Activated CD4-positive, CD25-positive, alpha-beta regulatory T cell treated with anti-CD3 and anti-CD28 coated beads, Interleukin-2, amount 50 U/mL, for 24 hours (primary cell): ENCODE measurements at regions not wholly inside any gene's neighbourhood (a gene's known extent, or its start where the extent isn't known, plus 50 kb on each side); places are given as distances from the start of the nearest gene placed in this dataset.
A peak's percentile ranks its signal among the peaks of the same experiment; 100 is the strongest.
"Not testable (repeated sequence)": the region's sequence is repeated elsewhere in the genome, so short reads cannot be mapped to it uniquely, and the experiment has no call there.

ENCODE experiments used
- ATAC-seq, 2 donors: fragments of 150-1000 bp; cut with Tn5 transposase; one replicate each; pipeline ENCODE4 v1.10.0; 2021; ENCODE audit warnings: mild to moderate bottlenecking in 1 of 2, moderate library complexity in 1 of 2

DNA sequence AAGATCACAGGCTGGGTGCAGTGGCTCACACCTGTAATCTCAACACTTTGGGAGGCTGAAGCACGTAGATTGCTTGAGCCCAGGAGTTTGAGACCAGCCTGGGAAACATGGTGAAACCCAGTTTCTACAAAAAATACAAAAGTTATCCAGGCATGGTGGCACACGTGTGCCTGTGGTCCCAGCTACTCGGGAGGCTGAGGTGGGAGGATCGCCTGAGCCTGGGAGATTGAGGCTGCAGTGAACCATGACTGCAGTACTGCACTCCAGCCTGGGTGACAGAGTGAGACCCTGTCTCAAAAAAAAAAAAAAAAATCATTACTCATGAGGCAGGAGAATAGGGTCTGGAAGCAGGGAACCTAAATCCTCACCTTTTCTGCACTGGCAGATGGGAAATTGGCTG, 79.1 kb upstream of the CLDN5 start:
- ATAC-seq = not testable (repeated sequence)

DNA sequence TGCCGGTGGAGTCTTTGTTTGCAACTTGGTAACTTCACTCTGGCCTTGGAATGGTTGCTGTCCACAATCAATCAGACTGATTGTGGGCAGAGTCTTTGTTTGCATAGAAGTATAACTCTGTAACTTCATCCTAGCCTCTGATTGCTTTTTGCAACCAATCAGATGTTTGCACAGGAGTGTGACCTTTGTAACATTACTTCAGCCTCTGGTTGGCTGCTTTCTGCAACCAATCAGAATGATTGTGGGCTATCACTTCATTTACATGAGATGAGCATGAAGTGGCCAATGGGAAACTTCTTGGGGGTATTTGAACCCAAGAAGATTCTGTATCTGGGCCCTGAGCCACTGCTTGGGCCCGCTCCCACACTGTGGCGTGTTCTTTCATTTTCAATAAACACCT, 79.6 kb upstream of the CLDN5 start:
- ATAC-seq = no peak

DNA sequence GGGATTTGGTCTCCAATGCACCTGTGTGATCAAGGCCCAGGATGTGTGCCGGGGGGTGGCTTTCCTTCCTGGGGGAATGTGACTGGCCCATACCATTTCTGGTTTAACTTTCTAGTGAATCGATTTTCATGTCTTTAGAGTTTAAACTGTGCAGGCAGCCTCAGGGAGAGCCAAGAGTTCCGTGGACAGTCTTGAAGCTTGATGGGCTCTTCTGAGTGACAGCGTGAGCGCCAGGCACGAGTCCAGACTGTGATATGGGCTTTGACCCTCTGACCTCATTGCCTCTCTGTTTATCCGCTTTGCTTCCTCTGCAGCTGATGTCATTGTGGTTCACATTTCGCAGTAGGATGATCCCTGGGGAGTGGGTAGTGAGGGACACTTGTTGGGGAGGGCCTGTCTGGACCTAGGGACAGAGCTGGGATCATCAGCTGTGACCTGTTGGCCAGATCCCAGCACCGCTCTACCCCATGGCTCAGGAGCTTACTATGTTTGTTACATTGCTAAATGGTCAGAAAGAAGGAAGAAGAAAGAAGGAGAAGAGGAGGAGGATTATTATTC, 80.6 kb upstream of the CLDN5 start:
- ATAC-seq = no peak

DNA sequence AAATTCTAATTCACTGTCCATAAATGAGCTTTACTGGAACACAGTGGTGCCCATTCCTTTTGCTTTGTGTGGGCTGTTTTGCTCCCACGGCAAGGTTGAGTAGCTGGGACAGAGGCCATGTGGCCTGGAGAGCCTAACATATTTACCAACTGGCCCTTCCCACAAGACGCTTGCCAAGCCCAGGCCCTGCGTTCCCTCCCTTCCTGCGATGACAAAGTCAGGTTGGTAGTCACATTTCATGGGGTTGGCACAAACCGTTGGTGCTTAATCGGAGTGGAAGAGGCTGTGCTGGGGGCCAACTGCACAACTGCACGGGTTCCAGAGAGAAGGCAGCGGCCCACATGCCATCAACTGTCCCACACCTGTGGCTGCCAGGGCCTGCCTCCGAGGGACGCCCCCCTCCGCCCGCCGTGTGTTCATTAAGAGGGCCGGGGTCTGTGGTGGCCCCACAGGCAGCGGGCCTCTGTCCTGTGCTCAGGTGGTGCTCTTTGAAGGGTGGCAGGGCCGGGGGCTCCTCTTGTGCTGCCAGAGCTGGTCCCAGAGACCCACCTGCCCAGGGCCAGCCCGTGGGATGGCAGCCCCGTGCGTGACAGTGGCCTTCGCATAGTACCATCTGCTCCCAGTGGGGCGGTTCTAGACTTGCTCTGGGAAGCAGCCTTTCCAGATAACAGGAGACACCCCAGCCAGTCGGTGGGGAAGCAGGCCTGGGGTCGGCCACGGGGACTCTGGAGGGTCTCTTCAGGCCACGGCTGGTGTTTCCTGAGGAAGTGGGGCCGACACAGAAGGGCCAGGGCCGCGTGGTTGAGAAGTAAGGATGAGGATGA, 81.5 kb upstream of the CLDN5 start:
- ATAC-seq = no peak

DNA sequence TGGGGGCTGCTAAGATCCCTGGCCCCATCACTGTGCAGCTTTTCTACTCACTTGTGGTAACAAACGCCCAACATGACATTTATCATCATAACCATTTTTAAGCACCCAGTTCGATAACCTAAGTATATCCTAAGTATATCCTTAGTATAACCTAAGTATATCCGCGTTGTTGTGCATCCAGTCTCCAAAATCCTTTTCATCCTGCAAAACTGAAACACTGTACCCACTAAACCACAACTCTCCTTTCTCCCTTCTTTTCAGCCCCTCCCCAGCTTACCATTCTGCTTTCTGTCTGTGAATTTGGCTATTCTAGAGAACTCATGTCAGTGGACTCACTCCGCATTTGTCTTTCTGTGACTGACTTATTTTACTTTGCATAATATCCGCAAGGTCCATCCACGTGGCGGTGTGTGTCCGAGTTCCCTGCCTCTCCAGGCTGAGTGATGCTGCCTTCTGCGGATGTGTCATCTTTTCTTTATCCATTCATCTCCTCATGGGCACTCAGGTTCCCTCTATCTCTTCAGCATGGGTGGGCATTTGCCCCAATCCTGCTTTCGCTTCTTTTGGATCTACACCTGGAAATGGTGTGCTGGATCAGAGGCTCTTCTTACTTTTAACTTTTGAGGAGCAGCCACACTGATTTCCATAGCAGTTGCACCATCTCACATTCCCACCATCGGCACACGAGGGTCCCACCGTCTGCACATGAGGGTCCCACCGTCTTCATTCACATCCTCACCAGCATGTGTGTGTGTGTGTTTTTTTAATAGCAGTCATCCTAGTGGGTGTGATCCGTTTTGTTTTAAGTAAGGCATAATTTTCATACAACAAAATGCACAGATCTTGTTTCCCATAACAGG, 82.4 kb upstream of the CLDN5 start:
- ATAC-seq = no peak

DNA sequence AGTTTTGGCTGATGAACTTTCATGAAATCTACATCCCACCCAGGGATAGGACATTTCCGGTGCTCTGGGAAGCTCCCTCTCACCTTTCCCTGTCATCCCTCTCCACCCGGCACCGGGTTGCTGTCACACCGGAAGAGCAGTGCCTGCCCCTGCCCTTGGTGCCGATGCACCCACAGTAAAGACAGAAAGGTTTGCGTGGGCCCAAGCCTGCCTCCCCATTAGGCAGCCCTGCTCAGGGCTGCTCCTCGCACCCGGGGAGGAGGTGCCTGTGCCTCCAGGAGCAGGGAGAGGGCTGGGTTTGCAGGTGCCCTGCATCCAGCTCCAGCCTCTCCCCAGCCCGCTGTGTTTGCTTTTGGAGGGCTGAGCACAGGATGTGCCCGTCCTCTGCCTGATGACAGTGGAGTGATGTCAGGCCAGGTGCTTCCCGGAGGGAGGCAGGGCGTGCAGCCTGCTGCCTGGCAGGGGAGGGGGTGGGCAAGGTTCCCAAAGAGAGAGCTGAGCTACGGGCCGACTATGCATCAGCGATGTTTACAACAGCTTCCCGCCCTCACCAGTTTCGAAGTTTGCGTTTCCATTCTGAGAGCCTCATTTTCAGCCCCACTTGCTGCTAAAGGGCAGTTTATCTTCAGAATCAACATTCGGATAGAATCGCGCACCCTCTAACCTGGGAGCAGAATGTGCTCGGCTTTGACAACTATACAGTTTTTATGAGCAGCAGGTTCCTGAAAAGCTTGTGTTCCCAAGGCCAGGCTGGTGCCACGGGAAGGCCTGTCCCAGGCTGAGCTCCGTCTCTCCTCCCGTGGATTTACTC, 83.2 kb upstream of the CLDN5 start:
- ATAC-seq = peak; percentile 38 to 47

DNA sequence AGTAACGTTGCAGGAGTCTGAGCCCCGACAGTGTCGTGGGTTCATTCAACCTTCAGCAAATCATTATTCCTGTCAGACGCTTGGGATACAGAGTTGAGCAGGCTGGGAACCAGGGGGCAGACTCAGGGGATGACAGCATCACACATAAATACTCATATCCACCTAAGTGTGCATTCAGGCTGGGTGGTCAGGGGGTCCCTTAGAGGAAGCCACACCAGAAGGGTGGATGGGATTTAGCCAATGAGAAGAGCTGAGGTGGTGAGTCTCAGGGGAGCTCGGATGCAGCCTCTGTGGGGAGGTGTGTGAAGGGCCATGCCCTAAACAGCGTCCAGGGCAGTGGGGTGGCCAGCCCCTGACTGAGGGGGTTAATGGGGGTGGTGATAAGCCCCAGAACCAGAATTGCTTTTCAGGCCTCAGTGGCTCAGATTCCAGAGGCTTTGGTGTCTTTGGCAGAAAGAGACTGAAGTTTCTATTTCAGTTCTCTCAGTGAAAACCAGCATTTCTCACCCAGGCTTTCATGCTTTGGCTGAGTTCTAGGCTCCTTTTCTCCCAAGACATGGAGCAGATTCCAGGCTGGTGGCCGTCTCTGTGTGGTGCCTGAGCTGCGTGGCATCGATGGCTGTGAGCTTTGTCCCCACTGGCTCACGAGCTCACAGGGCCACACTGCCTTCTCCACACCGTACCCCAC, 83.9 kb upstream of the CLDN5 start:
- ATAC-seq = no peak

DNA sequence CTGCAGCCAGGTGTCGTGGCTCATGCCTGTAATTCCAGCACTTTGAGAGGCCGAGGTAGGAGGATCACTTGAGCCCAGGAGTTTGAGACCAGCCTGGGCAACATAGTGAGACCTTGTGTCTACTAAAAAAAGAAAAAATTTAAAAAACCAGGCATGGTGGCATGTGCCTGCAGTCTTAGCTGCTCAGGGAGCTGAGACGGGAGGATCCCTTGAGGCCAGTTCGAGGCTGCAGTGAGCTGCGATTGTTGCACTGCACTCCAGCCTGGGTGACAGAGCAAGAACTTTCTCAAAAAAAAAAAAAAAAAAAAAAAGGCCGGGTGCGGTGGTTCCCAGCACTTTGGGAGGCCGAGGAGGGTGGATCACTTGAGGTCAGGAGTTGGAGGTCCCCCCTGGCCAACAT, 85.5 kb upstream of the CLDN5 start:
- not testable (repeated sequence) for ATAC-seq

DNA sequence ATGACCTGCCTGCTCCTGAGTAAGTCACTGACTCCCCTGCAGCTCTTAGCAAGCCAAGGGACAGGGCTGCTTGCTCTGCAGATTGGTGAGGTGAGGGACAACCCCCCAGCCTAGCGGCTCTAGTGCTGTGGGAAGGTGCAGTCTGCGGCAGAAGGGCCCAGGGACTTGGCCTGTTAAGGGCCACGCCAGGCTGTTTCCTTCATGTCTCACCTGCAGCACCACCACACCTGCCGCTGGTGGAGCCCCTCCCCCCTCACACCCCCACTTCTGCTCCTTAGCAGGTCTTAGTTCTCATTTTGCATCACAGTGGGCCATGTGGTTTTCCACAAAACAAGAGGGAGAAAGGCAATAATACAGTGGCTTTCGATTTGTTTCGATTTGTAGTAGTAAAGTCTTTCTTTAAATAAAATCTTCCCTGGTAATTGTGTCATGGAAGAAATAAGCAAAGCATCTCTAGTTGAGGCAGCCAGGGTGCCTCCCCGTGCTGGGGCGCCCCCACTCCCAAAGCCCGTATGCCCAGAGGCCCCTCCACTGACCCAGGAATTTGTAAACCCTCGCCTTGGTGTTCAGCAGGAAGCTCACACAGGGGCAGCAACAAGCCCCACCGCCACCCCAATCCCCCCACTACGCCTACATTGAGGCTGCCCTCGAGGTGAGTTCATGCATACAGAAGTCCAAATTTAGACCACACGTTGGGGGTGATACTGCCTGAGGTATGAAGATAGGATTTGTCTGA, 86.5 kb upstream of the CLDN5 start:
- ATAC-seq = peak in 1 of 2 donors; percentile 44

DNA sequence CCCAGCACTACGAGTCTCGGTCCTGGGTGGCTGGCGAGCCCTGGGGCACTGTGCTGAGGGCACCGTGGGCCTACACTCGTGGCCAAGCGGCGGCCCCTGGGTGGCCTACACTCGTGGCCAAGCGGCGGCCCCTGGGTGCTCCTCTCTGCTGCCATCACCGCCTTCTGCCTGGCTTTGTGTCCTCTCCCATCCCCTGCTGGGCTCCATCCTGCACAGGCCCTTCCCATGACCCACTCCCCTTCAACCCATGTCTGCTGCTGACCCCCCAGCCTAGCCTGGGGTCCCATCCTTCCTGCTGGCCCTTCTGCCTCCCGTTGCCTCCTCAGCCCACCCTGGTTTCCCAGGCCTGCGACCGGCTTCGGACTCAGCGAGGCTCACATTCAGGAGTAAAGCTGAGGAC, 87.4 kb upstream of the CLDN5 start:
- no peak for ATAC-seq

DNA sequence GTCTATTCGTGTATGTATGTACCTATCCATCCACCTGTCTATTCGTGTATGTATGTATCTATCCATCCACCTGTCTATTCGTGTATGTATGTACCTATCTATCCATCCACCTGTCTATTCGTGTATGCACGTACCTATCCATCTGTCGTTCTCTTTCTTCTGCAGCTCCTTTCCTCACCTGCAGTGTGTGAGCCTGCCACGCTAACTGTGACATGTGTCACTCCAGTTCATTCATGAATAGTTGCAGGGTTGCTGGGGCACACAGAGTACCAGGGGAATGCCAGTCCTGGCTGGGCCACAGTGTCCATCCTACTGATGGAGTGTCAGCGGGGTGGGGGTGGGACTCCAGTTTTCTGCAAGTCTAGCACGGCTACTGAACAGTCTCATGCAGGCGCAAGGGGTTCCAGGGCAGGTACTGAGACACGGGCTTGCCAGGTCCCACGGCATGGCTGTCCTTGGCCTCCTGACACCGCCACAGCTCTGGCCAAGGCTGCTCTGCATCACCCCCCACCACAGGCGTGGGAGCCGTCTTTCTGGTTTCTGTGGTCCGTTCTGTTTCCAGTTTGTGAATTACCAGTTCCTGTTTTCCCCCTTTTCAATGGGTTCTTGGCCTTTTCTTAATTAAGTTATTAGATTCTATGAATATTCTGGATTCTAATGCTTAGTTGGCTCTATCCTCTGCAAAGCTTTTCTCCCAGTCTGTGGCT, 88.8 kb upstream of the CLDN5 start:
- ATAC-seq = no peak

DNA sequence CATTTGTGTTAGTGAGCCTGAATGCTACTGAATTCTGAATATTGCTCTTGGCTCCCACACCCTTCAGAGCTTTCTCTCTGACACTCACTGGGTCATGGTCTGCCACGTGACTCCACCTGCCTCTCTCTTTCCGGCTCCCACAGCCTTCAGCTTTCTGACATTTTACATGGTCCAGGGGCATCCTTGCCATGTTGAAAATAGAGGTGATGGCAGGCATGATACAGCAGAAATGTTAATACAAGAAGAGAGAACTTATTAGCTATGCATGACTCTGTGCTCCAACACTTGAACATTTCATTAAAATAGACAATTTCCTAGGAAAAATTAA, 90.3 kb upstream of the CLDN5 start:
- no peak for ATAC-seq

DNA sequence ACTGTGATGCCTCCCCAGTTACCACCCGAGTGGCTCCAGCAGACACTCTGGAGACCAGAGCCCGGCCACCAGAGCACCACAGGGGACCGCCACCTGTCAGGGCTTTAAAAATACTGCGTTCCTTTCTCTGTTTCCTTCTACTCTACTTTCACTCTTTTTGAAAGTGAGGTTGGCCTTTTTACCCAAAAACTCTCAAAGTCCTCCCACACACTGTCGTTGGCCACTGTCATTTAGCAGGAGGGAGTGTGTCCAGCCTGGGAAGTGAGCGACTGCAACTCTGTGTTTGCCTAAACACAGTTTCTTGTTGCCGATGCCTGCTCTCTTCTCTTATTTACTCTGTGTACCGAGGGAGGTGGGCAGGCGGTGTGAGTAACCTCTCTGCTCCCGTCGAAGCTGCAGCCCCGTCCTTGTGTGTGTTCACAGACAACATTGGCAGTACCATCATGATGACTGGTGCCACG, 90.8 kb upstream of the CLDN5 start:
- no peak for ATAC-seq

DNA sequence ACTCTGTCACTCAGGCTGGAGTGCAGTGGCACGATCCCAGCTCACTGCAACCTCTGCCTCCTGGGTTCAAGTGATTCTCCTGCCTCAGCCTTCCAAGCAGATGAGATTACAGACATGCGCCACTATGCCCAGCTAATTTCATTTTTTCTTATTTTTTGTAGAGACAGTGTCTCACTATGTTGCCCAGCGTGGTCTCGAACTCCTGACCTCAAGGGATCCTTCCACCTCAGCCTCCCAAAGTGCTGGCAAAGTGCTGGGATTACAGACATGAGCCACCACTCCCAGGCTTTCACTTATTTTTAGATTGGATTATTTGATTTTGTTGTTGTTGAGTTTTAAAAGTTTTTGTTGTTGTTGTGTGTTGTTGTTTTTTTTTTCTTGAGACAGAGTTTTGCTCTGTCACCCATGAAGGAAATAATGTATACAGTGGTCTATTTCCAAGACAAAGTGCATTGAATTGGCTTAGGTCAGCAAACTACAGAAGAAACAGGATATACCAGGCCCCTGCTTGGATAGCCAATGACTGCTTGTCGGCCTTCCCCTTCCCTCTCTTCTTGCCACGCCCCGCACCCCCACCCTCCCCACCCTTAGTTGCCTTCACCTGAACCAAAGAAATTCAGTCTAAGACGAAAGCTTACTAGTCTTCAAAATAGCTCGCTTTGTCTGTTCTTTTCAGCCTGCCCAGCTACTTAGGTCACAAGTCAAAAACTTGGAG, 91.8 kb upstream of the CLDN5 start:
- no peak for ATAC-seq

DNA sequence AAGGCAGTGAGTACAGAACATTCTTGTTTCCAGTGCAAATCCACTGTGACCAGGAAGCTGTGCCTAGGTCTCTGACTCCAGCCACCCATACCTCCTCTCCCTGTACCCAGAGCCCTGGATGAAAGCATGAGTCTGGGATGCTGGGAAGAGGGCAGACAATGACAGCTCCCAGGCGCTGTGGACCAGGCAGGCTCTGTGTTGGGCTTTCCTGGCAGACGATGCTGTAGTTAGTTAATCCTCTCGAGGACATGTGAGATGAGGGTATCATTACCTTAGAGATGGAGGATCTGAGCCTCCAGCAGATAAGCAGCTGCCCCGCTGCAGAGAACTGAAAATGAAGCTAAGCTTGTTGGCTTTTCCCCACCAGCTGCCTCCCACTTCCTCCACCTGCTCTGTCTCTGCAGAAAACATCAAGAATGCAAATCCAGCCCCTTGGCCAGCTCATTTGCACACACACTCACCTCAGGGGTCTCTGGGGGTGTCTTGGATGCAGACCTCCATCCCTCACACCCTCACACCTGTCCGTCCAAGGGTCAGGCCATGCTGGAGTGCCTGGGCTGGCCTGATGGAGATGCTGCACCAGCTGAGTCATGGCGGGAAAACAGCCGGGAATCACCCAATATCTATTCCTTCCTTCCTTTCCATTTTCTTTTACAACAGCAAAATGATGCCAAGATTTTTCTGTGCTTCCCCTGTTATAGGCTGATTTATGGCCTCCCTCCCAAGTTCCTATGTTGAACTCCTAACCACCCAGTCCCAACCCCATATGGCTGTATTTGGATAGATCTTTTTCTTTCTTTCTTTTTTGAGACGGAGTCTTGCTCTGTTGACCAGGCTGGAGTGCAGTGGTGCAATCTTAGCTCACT, 94.9 kb upstream of the SEPTIN5 start:
- ATAC-seq = peak in 1 of 2 donors; percentile 32

DNA sequence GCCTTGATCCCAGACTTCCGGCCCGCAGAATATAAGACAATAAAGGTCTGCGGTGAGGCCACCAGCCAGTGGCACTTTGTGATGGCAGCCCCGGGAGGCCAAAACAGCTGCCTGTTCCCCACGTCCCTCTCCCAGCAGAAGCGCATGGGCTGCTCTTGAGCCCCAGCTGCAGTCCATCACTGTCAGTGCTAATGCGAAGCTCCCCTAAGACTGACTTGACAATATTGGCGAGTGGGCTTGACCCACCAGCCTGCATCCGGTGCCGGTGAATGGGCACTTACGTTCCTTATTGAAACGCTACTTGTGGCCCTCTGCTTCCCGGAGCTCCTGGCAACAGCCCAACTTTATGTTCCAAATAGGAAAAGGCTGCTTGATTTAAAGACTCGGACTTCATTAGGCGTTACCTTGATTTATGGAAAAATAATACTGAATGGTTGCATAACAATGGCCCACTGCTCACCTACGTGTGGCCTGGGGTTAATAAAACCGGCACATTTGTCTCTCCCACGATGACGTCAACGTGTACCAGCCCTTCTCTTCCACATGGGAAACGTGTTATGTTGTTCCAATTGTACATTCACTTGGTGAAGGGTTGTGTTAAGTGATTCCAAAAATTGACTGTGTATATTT, 93.4 kb upstream of the SEPTIN5 start:
- ATAC-seq = no peak

DNA sequence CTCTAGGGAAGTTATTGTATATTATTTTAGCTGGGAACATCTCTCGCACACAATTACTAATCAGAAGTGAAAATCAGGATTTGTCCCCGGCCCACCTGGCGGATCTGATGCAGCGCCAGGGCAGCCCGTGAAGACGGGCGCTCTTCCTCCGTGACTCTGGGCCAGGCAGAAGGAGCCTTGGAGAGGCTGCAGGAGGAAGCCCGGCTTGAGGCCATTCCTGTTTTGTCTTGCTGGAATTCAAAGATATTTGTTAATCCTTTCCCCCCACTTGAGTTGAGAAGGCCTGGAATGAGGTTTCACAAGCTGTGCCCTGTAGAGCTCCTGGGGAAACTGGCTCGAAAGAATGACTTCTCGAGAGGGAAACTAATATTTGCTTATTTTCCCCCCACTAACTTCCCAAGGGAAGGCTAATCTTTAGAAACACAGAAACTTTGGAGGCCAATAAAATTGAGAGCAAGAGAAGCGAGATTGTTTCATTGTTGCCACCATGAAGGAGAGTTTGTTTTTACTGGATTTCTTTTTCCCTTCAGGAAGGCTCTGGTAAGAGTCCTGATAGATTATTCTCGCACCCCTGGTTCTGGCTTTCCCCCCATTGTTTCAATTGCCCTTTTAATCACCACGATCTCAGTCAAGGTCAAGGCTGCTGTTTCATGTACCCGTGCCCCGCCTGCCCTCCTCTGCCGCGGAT, 92.8 kb upstream of the SEPTIN5 start:
- ATAC-seq = no peak

DNA sequence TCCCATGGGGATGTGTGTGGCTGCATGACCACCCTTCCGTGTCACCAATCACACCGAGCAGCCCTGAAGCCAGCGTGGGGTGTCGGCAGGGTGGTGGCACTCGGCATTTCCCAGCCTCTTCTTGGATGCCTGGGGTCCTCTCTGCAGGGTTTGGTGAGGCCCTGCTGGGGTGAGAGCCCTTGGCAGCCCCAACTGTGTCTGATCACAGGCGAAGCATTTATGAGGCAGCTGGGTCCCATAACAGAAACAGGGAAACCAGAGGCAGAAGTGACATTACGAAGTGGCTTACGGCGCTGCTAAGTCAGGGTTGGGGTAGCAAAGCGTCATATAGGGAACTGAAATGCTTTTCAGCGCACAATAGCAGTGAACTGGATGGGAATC, 92.3 kb upstream of the SEPTIN5 start:
- no peak for ATAC-seq
